ENCODE measurements at regions not wholly inside any gene's neighbourhood (a gene's known extent, or its start where the extent isn't known, plus 50 kb on each side); places are given as distances from the start of the nearest gene placed in this dataset.

- intact Hi-C loops (cut with DNase I; ENCODE audit: low total_unique reads), result no loop called here
- Histone ChIP-seq H3K27ac (no peak overlapping the region), H3K9me3 (no peaks in the 10 kb centered on the region), H3K36me3 (no peaks in the 10 kb centered on the region), H3K4me3 (no peak overlapping the region), H3K27me3 (replicated peaks in 1 of 7) (peaks cover 0 to 17% (median 5%) of the 10 kb centered on the region in 7 donors), H3K4me1 (no peaks in the 10 kb centered on the region)
- TF ChIP-seq POLR2A (IDR thresholded peaks at IDR 0.05) (no peak), POLR2AphosphoS5 (IDR thresholded peaks at IDR 0.05) (no peak), CTCF (IDR thresholded peaks at IDR 0.05 in 8 of 11, conservative IDR thresholded peaks at IDR 0.05 in 3 of 11) (no peak)
- 59 to 86% (median 75%) methylated on average over 4 of the region's 4 CpGs for WGBS, 5 donors
- no peak for DNase-seq
Measured at GRCh38 chr21:33174756-33175155, 55.0 kb upstream of the IFNAR2 start.
